K562 (cell line): ENCODE measurements at regions not wholly inside any gene's neighbourhood (a gene's known extent, or its start where the extent isn't known, plus 50 kb on each side); places are given as distances from the start of the nearest gene placed in this dataset.

Experiments
- ATAC-seq: fragments of 200-7000 bp; cut with Tn5 transposase; 3 replicates; pipeline ENCODE4 v1.9.1; 2020; ENCODE audit warnings: moderate library complexity
- BruUV-seq: library from RNA; stranded (reverse); fragments of 400-500 nt; replicated peaks from 2 replicates; lab custom pipeline; 2021; lab: Mats Ljungman, UMichigan
- CTCF ChIA-PET: fragments of 300-600 bp; formaldehyde crosslinking; extraction: SDS; loops from one replicate; lab custom pipeline; 2021; ENCODE audit warnings: low intra/inter-chr PET ratio; lab: Yijun Ruan, JAX
- POLR2A ChIA-PET: fragments of 300-600, 350-650 bp; sonication (Branson Sonifier 250); formaldehyde crosslinking; extraction: SDS; loops from one replicate; lab custom pipeline; 2021; ENCODE audit warnings: antibody characterized with exemption, inconsistent platforms; lab: Yijun Ruan, JAX
- DNase-seq, 4 experiments: peaks; one replicate each; pipeline versions ENCODE4 v3.0.0 to v3.0.0-alpha.2; 2011 to 2018; ENCODE audit warnings: low spot score in 3 of 4, mixed read lengths in 3 of 4; ENCODE audit errors: extremely low read depth in 1 of 4
- FAIRE-seq: peaks from 2 replicates; lab custom pipeline; 2011; peaks lifted over from hg19 to GRCh38; lab: Jason Lieb, UNC
- H2AFZ ChIP-seq: 2 replicates; pipeline ENCODE4 v1.6.0; 2011; ENCODE audit warnings: low read depth, low read length, control low read depth, inconsistent platforms
- H3K27ac ChIP-seq: fragments of 200-600 bp; 3 replicates; pipeline ENCODE4 v1.8.0; 2011; ENCODE audit warnings: low read depth, mild to moderate bottlenecking, control low read depth, inconsistent platforms, low read length, moderate library complexity, mixed read lengths; ENCODE audit errors: extremely low read depth
- H3K27me3 ChIP-seq, 2 experiments: fragments of 300-600 bp in 1 of 2; 2 replicates in 1 of 2; 3 replicates in 1 of 2; pipeline versions ENCODE4 v1.6.0 to v1.8.0; 2011; ENCODE audit warnings: inconsistent platforms in 2 of 2, low read length in 2 of 2, mild to moderate bottlenecking in 1 of 2, mixed read lengths in 1 of 2, moderate library complexity in 1 of 2; ENCODE audit not compliant: control insufficient read depth in 2 of 2, insufficient read depth in 2 of 2
- H3K36me3 ChIP-seq: fragments of 300-600 bp; 3 replicates; pipeline ENCODE4 v1.8.0; 2011; ENCODE audit warnings: mild to moderate bottlenecking, low read length, inconsistent platforms; ENCODE audit not compliant: control insufficient read depth, insufficient read depth
- H3K4me1 ChIP-seq, 2 experiments: fragments of 200-600 bp in 1 of 2; replicated peaks in 1 of 2; 2 replicates in 1 of 2; 3 replicates in 1 of 2; pipeline versions ENCODE4 v1.5.1 to v1.8.0; 2011; ENCODE audit warnings: inconsistent platforms in 2 of 2, low read length in 2 of 2, mild to moderate bottlenecking in 1 of 2, mixed read lengths in 1 of 2, moderate library complexity in 1 of 2; ENCODE audit not compliant: control insufficient read depth in 2 of 2, insufficient read depth in 2 of 2
- H3K4me2 ChIP-seq: 2 replicates; pipeline ENCODE4 v1.6.1; 2011; ENCODE audit warnings: low read length, control low read depth, inconsistent platforms, mixed read lengths; ENCODE audit not compliant: insufficient read depth
- H3K4me3 ChIP-seq: fragments of 200-600 bp; sonication (generic), shearing (Covaris generic); 2 replicates; pipeline ENCODE4 v1.5.1; 2016; ENCODE audit warnings: control low read depth, inconsistent platforms
- H3K79me2 ChIP-seq: fragments of 200-600 bp; 3 replicates; pipeline ENCODE4 v1.8.0; 2011; ENCODE audit warnings: low read length, inconsistent platforms; ENCODE audit not compliant: control insufficient read depth, insufficient read depth
- H3K9ac ChIP-seq, 2 experiments: 2 replicates each; pipeline versions ENCODE4 v1.6.0 to v1.6.1; 2011; ENCODE audit warnings: low read depth in 2 of 2, low read length in 2 of 2, control low read depth in 1 of 2, inconsistent platforms in 1 of 2, mild to moderate bottlenecking in 1 of 2, mixed read lengths in 1 of 2; ENCODE audit not compliant: insufficient read depth in 1 of 2
- H3K9me1 ChIP-seq: one replicate; pipeline ENCODE4 v1.6.0; 2011; ENCODE audit warnings: inconsistent platforms, mild to moderate bottlenecking, low read length, moderate library complexity; ENCODE audit not compliant: control insufficient read depth, insufficient read depth
- H3K9me3 ChIP-seq: replicated peaks from 2 replicates; pipeline ENCODE4 v1.5.1; 2011; ENCODE audit warnings: low read depth, low read length, inconsistent platforms; ENCODE audit not compliant: control insufficient read depth, insufficient read depth
- H4K20me1 ChIP-seq: replicated peaks from 2 replicates; pipeline ENCODE4 v1.6.1; 2011; ENCODE audit warnings: low read length, inconsistent platforms, mixed read lengths; ENCODE audit not compliant: control insufficient read depth, insufficient read depth
- CBX3 ChIP-seq, 2 experiments: IDR thresholded peaks; 1 replicate in 1 of 2; 2 replicates in 1 of 2; pipeline ENCODE4 v1.6.1; 2012; ENCODE audit warnings: inconsistent platforms in 2 of 2, low read length in 2 of 2, borderline replicate concordance in 1 of 2, control low read depth in 1 of 2
- PTBP1 ChIP-seq: fragments of 200-400 bp; formaldehyde crosslinking; IDR thresholded peaks from 2 replicates; pipeline ENCODE4 v1.6.1; 2017; ENCODE audit warnings: low read depth, low read length
- ZFP36 ChIP-seq: fragments of 150-350 bp; IDR thresholded peaks from 2 replicates; pipeline ENCODE4 v1.6.1; 2018; ENCODE audit warnings: low read length, low read depth; ENCODE audit not compliant: partially characterized antibody
- ZNF592 ChIP-seq: fragments of 450-650 bp; IDR thresholded peaks from 2 replicates; pipeline ENCODE4 v1.6.1; 2017; ENCODE audit warnings: antibody characterized with exemption, mild to moderate bottlenecking
- whole genome bisulfite sequencing: fragments of 100-300 bp; shearing (Covaris generic); methylation state at CpG from one replicate; pipeline ENCODE4 v1.1.6; 2016; ENCODE audit warnings: low coverage, mixed read lengths; ENCODE audit not compliant: insufficient coverage; ENCODE audit errors: missing lambda C conversion rate; 5-methylcytosine and 5-hydroxymethylcytosine counted together
- in situ Hi-C: fragments of 300-500 bp; cut with MboI; formaldehyde crosslinking; loops from 4 replicates; pipeline ENCODE4 v1.15.0; 2018; ENCODE audit warnings: inconsistent platforms, mixed read lengths
- intact Hi-C: fragments of 100-400 bp; cut with micrococcal nuclease; formaldehyde crosslinking; loops from 2 replicates; pipeline ENCODE4 v1.14.2; 2022

- H3K9ac ChIP-seq, result no peak overlapping the region
- ATAC-seq (no peak), FAIRE-seq (no peak), DNase-seq (no peak)
- no peak overlapping the region for H3K4me2 ChIP-seq
- H3K79me2 ChIP-seq, result no peaks in the 10 kb centered on the region
- H3K27ac ChIP-seq, result no peak overlapping the region
- no peak overlapping the region for H3K4me3 ChIP-seq
- POLR2A ChIA-PET, result no interaction called here
- 0% methylated on average over 3 of the region's 3 CpGs for WGBS
- no peaks in the 10 kb centered on the region for H3K27me3 ChIP-seq
- intact Hi-C loops (no loop called here), in situ Hi-C loops (loop anchor here (25.0 kb wide), 1 partner anchor 389 kb away; the partner anchor contains the start of genes BRCA2 and ZAR1L)
- no peak overlapping the region for H2AFZ ChIP-seq
- H3K36me3 ChIP-seq, result no peaks in the 10 kb centered on the region
- no peaks in the 10 kb centered on the region for H4K20me1 ChIP-seq
- TF ChIP-seq PTBP1 (no peak), ZNF592 (no peak), CBX3 (IDR thresholded peaks at IDR 0.05; ENCODE audit: borderline replicate concordance in 1 of 2, low read length in 2 of 2) (no peak), ZFP36 (no peak)
- no peaks in the 10 kb centered on the region for H3K9me3 ChIP-seq
- CTCF ChIA-PET, result no interaction called here
- no peaks in the 10 kb centered on the region for H3K9me1 ChIP-seq
- no TSS peak for BruUV-seq
- H3K4me1 ChIP-seq, result no peaks in the 10 kb centered on the region; a peak in 1 of 5 replicates
Observed at GRCh38 chr13:31923134-31923763, 108.3 kb upstream of the FRY start.
